Fibroblast of skin of scalp (primary cell): ENCODE measurements at regions not wholly inside any gene's neighbourhood (a gene's known extent, or its start where the extent isn't known, plus 50 kb on each side); places are given as distances from the start of the nearest gene placed in this dataset.
"Not testable (repeated sequence)": the region's sequence is repeated elsewhere in the genome, so short reads cannot be mapped to it uniquely, and the experiment has no call there.

Experiments used
- DNase-seq: peaks from one replicate; pipeline ENCODE4 v3.0.0-alpha.2; 2013

DNA sequence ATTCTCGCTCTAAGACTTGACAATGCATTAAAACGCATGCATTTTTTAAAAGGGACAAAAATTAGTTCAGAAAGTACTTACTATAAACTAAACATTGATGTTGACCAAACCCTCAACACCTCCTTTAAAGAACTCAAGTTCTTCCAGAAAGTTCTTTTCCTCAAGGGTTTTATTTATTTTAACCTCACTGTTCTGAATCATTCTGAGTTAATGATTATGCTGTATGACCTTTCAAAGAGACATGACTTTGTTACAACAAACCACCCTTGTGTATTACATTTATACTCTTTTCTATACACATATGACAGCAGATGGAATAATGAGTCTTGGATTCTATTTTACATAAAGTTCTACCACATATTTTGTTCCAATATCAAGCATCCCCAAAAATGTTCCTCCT, 139.8 kb upstream of the CCDC150 start:
- DNase-seq, result no peak

DNA sequence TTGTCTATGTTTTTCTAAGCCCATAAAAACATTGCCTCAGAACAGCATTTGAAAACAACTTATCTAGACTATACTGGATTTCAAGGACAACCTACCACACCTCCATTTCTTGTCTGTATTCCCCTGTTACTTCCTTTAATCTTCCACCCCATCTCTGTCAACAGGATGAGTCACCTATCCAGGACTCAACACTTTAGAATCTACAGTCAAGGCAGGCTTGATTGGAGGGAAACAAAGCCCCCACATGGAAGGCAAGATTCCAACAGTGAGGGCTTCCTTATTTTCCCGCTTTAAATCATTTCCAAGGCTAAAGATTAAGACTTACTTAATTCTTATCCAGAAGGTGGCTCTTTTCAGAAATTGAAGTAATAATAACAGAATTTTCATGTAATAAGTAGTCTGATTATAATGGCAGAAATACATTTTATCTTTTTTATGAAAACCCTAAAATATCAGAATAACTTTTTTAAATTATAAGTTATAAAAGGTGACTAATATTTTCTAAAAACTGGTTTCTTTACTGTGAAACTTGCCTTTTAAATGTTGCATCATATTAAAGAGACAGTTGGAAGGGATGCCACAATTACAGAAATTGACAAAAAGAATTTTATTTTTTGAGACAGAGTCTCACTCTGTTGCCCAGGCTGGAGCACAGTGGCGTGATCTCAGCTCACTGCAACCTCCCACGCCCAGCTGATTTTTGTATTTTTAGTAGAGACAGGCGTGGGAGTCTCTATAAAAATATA, 138.7 kb upstream of the CCDC150 start:
- DNase-seq, result peak; percentile 30

DNA sequence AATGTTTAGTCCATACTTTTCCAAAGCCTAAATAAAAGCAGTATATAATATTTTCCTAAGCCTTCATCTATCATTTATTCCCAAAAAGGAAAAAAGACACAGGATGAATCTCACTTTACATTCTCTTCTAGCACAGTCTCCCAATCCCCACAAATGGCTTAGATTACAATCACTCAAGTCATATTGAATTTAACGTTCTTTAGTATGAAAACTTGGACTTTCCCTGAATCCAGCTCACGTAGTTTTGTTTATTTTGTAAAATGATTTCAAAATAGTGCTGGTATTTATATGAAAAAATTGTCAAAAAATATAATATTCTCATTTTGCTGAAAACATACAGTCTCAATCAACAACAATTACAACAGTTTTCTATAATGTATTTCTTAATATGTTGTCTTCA, 137.7 kb upstream of the CCDC150 start:
- DNase-seq, result no peak

DNA sequence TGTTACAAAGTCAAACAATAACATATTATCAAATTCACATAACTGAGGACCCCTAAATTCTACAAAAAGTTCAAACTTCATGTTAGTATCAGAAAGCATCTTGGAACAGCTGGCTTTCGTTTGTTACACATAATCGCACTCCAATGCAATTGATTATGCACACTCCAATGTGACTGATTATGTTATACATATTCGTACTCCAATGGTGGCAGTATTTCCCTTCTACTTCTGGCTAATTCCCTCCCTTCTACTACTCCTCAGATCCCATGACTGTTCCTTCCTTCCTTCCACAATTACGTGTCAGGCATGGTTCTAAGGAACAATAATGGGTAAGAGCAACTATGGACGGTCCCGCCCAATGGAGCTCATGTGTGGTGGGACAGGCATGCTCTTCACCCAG, 137.1 kb upstream of the CCDC150 start:
- no peak for DNase-seq

DNA sequence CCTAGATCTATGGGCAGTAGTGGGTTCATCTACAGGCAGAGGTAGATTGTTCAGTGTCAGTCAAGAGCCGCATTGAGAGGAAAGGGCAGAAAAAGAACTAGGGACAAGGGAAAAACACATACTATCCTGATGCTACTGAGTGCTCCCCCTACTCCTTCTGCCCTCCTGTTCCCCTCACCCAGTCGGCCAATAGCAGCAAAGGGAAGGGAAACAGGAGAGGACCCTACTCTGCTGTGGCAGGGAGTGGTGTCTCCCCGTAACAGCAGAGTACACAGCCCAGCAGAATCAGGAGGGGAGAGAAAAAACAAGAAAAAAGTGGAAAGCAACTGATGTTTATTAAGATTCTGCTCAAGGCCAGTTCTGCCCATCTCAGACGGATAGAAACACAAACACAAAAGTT, 136.1 kb upstream of the CCDC150 start:
- no peak for DNase-seq

DNA sequence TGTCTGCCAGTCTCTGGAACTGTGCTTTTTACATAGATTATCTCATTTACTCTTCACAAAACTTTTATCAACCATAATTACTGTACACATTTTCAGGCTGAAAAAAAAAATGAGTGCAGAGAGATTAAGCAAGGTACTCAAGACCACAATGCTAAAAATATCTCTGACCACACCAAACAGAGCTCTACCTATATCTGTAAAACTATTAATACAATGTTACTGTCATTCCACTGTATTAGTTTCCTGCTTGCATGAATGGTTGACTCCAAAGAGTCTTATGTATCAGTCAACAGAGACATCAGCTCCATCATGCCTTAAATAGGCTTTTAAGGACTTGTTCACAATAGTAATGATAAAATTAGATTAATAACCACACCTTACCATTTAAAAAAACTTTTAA, 134.7 kb upstream of the CCDC150 start:
- no peak for DNase-seq

DNA sequence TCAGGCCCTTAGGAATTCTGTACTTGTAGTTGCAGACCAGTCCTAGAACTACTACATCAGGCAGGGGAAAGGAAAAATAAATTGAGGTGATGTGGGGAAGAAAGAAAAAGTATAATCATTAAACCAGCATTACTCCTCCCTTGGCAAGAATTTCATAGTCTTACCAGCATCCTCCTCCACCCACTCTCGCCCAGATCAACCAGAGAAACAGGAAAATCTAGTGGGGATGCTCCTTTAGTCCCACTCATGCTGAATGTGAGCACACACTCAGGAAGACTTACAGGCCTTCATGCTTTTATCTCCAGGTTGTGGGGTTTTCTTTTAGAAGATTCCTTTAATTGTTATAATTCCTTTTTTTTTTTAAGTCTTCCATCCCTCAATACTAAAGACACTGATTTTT, 129.3 kb upstream of the CCDC150 start:
- DNase-seq, result no peak

DNA sequence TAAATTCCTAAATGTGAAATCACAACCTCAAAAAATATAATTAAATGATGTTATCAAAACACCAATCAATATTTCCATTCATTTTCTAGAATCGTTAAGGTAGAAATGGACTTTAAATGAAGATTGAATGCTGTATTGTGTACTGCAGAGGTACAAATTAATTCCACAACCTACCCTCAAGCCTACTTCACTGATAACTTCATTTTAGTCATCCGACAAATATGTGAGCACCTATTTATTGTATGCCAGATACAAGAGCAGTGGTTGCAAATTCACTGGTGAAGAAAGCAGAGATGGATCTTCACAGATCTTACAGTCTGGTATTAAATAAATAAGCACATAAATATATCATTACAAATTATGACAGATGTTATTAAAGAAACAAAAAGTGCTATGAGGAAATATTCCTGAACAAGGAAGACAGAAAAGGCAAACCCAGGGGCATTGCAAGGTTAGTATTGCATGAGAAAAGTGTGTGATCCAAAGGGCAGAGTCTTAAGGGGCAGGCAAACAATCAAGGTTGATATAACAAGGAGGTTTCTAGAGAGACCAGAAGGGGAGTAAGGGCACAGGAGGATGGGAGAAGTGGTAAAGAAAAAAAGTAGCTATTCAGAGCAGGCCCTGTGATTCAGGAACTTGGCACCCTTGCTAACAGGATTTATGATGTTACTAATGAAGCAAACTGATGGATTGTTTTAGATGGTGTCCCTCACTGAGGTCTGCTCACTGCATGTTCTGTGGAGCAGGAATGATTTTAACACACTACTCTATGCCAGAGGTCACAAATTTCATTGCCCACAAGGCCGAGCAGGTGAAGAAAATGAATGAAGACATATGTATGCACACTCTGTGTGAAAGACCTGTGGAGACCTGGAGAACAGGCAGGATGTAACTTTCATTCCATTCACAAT, 128.0 kb upstream of the CCDC150 start:
- no peak for DNase-seq

DNA sequence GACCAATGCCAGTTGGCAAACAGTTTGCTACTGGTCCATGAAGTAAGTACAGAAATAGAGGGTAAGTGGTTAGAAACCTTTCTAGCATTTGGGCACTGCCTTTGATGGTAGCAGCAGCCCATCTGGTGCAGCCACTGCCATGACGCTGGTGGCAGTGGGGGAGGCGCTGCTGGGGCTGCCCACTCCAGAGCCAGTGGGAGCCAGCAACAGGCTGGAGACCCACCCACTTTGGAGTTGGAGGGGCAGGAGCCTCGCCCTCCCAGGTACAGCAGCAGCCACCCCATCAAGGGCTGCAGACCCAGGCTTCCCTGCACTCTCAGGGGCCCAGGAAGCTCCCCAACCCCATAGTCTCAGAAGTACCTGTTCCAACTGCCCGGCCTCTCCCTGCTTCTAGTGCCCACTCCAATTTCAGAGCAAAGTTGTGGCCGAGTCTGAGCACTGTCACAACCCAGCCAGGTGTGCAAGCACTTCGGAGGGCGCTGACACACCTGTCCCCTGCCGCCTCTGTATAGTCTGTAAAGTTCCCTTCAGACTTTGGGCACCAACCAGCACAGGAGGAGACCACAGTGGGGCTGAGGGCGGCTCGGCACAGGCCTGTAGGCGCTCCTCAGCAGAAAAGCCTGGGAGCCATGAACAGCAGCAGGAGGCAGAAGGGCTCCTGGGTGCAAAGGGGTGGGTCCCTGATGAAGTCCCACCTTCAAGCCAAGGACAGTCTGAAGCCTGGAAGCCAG, 125.6 kb upstream of the CCDC150 start:
- no peak for DNase-seq

DNA sequence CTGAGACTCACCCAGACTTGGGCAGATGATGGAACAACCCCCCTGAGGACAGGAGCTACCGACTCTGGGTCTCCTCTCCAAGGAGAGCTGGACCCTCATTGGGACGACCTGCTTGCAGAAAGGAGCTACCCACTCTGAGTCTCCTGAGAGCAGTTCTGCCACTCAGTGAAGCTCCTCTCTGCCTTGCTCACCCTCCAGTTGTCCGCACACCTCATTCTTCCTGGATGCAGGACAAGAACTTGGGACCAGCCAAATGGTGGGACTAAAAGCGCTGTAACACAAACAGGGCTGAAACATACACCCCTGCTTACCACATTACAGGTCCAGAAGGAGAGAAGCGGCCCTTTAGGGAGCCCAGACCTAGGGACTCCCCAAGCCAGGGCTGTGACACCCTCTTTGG, 124.9 kb upstream of the CCDC150 start:
- no peak for DNase-seq

DNA sequence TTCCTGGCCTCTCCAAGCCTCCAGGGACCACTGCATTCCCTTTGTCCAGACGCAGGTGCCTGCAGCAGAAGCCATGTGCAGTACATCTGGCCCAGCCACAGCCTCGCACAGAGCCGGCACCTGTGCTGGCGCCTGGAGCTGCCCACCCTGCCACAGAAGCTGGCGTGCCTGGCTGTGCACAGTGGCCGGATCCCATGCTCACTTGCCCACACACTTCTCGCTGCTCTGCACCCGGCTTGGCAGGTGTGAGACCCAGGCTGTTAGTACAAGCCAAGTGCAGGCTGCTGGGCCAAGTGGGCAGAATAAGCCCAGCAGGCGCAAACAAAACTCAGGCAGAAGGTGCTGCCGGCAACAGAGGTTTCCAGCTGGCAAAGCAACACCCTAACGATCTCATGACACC, 124.5 kb upstream of the CCDC150 start:
- no peak for DNase-seq

DNA sequence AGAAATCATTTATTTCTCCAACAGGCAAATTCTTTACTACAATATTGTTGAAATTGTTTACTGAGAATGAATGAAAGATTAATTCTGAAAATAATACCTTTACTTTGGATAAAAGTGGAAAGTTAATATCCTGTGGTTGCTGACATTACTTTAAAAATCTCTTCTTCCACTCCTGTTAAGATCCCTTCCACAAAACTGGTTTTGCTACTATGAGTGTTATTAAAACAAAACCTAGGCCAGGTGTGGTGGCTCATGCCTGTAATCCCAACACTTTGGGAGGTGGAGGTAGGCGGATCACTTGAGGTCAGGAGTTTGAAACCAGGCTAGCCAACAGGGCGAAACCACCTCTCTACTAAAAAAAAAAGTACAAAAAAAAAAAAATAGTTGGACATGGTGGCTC, 123.9 kb upstream of the CCDC150 start:
- no peak for DNase-seq

DNA sequence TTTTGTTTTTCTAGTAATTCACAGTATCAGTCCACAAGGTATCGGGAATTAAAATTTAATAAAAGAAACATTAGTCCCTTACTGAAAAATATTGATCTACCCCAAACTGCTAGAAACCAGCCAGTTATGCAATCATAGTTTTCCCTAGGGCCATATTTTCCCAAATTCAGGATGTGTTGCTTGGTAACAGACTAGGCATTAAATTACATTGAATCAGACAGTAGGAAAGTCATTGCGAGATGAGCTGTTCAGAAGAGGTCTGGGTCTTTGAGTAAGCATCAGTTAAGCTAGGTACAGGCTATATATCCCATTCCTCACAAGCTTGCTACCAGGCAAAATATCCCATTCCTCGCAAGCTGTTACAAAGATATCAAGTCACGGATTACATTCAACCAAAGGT, 123.0 kb upstream of the CCDC150 start:
- DNase-seq, result peak; percentile 9

DNA sequence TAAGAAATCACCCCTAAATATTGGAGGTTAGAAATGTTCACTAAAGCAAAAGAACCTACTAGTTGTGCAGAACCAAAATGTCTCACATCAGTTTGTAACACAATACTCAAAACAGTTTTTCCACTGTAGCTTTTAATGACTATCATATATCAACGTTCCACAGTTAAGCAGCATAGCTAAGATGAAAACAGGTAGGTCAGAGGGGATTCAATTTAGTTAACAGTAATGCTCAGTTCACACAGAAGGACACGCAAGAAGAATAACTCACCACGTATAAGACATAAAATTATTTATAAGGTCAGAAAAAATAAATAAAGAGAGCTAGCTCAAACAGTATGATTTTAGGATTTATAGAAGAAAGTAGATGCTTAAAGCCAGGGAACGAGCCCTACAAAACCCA, 118.9 kb upstream of the CCDC150 start:
- DNase-seq, result no peak

DNA sequence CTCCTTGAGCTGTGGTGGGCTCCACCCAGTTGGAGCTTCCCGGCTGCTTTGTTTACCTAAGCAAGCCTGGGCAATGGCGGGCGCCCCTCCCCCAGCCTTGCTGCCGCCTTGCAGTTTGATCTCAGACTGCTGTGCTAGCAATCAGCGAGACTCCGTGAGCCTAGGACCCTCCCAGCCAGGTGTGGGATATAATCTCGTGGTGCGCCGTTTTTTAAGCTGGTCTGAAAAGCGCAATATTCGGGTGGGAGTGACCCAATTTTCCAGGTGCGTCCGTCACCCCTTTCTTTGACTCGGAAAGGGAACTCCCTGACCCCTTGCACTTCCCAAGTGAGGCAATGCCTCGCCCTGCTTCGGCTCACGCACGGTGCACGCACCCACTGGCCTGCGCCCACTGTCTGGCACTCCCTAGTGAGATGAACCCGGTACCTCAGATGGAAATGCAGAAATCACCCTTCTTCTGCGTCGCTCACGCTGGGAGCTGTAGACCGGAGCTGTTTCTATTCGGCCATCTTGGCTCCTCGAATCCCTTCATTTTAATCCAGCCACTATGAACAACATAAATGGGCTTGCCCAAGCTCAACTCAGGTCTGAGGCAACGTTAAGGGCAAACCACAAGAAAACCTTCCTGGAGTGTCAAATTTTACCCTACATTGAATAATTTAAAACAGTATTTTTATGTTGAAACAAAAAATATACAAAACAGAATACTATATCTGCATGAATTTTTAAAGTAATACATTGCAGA, 112.4 kb upstream of the CCDC150 start:
- DNase-seq, result not testable (repeated sequence)

DNA sequence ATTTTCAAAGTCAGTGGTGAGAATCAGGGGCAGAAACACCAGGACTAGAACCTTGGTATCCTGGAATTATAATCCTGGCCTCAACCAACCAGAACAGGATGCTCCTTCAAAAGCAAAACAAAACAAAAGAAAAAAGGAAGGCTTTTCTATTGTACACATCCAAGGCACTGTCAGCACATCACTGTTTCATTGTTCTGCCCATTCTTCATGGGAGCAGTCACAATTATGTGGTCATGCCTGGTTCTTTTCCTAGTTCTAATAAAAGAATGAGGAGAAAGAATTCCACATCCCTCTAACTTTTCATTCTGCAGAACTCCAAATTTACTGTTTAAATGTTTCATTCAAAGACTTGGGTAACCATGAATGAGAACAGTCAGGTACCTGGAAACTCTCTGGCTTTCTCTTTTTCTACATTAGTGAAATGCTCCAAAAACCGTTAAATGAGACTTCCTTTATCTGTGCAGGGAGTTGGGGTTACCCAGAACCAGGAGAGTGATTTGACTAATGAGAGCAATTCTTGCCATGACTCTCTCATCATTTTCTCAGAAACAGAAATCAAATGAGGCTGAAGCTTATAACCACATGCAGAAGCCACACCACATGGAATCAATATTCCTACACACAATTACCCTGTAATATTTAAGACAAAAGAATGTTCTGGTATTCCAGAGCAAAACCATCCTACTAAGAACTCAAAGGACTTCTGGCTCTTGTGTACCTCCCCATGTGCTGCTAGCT, 110.9 kb upstream of the CCDC150 start:
- no peak for DNase-seq

DNA sequence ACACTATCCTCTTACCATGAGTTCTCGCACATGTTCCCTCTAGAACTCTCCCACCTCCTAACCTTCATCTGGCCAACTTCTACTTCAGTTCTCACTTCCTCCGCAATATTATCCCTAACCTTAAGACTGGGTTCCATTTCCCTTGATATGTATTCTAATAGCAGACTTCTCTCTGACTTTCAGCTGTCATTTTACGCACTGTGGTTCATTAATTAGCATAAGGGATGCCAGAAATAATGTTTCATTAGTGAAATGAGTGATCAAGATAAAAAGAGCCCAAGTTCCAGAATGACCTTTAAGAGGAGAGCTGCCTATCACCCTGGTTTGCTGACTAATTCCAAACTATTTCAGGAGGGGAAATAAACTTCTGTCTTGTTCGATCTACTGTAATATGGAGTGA, 108.6 kb upstream of the CCDC150 start:
- no peak for DNase-seq

DNA sequence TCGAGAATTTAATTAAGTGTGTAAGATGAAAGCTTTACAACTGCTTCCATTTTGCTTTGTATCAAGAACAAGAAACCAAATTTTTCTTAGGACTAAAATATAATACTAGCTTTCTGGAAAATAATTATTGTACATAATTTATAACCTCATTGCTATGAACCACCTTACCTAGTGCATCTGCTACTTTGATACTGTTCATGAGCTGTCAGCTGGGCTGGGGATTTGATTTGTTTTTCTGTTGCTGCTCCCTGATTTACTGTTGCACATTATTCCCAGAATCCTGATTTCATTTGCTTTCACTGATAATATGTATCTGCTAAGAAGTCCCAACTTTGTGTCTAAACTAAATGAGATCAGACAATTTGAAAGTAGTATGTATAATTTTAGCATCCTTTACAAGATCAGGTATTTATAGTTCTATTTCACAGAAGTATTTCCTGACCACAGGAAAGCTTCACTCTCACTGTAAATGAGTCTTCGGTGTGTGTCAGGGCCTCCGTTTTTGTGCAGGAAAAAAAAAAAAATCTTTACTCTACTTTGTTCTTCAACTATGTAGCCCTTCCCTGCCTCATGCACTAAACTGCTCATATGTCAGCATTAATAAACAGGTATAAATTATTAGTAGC, 105.6 kb upstream of the CCDC150 start:
- DNase-seq, result no peak

DNA sequence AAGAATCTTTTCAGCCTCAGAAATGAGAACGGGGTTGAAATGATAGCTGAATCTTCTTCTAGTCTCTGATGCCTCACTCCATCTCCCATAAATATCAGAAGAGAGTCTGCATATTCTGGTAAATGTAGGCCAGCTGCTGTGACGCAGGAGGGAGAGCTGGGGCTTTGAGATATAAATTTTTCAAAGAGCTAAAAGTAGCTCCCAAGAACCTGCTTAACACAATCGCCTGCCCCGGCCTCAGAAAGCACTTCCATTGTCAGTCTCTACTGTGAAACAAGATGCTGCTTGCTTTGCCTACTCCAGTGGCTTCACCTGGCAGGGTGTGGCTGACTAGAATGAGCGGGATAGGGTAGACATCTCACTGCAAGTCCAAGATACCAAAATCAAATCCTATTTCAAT, 105.0 kb upstream of the CCDC150 start:
- DNase-seq, result no peak

DNA sequence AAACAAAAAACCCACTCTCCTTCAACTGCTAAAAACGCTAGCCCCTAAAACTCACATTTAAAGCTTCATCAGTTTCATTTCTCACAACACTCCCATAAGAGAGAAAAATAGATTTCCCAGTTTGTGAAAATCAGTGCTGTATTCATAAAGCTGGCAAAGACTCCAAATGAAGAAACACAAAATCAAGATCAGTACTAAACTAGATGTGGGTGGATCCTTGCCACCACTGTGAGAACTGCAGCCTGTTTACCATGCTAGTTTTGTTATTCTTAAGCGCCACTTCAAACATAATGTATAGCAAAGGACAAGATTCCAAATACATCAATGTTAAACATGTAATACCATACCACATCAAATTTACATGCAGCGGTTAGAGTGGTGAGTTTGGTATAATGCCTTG, 104.5 kb upstream of the CCDC150 start:
- no peak for DNase-seq

DNA sequence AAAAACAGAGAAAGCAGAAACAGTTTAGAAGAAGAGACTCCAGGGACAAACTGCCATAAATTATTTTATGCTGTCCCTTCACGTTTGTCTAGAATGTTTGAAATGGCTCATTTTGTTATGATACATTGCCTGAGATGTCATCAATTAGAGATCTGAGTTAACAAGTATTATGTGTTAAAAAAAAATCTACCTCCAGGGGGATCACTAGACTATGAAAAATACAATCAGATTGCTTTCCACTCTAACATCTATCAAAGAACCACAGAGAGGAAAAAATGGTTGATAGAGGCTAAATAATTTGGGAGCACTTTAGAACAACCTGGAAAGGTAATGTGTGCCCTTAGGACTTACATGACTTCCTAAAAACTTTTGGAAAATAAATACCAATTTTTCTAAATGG, 103.8 kb upstream of the CCDC150 start:
- DNase-seq, result peak; percentile 11
